HG03571 (cell line): ENCODE measurements at regions not wholly inside any gene's neighbourhood (a gene's known extent, or its start where the extent isn't known, plus 50 kb on each side); places are given as distances from the start of the nearest gene placed in this dataset.

Source experiments
- ATAC-seq: cut with Tn5 transposase; IDR thresholded peaks from one replicate; pipeline ENCODE4 v1.9.1; 2021; ENCODE audit not compliant: unreplicated experiment

- ATAC-seq: no peak
These were observed 461.4 kb upstream of the SYT1 start for GRCh38 chr12:78403136-78403535.

GRCh38 chr12:78403681-78404080 lies 460.9 kb upstream of the SYT1 start:
- no peak for ATAC-seq

GRCh38 chr12:78406213-78406612 lies 458.4 kb upstream of the SYT1 start:
- no peak for ATAC-seq

- peak; percentile 57 for ATAC-seq
These were observed 457.7 kb upstream of the SYT1 start for GRCh38 chr12:78406828-78407227.

- no peak for ATAC-seq
These were observed 456.9 kb upstream of the SYT1 start for GRCh38 chr12:78407722-78408121.

DNA sequence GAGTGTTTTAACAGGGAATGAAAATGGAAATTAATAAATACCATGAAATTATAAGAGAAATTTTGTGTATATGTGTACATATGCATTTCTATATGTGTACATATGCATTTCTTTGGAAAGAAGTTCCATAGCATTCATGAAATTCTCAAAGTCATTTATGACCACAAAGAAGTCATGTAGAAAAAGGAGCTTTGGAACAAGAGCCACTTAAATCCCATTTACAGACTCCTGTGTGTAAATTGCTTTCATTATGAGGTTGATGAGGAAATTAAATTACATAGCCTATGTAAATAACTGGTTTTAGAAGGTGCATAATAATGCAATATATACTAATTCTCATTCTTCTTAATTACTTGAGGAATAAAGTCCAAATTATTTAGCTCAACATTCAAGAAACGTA lies 450.5 kb upstream of the SYT1 start:
- no peak for ATAC-seq

DNA sequence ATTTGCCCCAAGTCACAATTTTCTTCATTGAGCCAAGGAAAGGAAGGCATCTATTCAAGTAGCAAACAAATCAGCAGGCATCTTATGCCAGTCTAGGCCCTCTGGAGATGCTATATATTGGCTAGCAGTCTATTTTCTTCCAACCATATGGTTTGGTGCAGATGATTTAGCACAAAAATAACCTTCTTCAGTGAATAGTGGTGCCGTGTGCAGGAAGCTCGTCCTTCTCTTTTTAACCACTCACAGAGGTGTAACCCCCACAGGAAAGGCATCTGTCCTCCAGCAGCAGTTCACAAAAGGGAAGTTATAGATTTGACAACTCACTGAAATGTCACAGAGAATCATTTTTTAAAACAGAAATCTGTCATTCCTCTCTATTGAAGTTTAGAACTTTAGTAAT lies 445.7 kb upstream of the SYT1 start:
- ATAC-seq: no peak

GRCh38 chr12:78419513-78419912 lies 445.1 kb upstream of the SYT1 start:
- no peak for ATAC-seq

- ATAC-seq: no peak
These were observed 443.6 kb upstream of the SYT1 start for GRCh38 chr12:78420991-78421390.

- no peak for ATAC-seq
These were observed 434.0 kb upstream of the SYT1 start for GRCh38 chr12:78430551-78430950.

DNA sequence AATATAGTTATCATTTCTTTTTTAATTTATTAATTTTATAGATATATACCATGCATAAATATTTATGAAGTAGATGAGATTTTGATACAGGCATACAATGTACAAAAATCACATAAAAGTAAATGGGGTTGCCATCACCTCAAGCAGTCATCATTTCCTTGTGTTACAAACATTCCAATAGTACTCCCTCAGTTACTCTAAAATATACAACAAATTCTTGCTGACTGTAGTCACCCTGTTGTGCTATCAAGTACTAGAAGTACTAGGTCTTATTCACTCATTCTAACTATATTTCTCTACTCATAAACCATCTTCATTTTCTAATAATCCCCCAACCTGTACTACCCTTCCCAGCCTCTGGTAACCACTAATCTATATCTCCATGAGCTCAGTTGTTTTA lies 432.6 kb upstream of the SYT1 start:
- ATAC-seq: no peak

- no peak for ATAC-seq
These were observed 424.9 kb upstream of the SYT1 start for GRCh38 chr12:78439666-78440065.

- no peak for ATAC-seq
These were observed 422.7 kb upstream of the SYT1 start for GRCh38 chr12:78441737-78442453.

GRCh38 chr12:78442454-78442801 lies 422.1 kb upstream of the SYT1 start:
- ATAC-seq: no peak

- ATAC-seq: no peak
These were observed 418.0 kb upstream of the SYT1 start for GRCh38 chr12:78446555-78446954.

GRCh38 chr12:78447373-78447772 lies 417.2 kb upstream of the SYT1 start:
- ATAC-seq: no peak

DNA sequence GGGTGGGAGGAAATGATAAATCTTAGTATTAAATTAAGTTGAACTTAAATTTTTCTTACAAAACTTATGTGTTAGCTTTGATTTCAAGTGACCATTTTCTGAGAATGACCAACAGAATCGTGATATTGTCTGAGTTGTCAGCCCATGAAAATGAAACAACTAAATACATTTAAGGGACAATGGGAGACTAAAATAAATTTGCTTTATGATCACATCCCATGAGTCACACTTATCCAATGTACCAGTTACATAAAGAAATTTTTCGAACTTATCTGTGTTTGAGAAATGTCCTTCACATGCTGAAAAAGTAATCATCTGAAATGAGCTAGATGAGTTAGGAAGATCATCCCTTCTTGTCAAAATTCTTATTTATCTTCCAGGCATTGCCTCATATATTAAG lies 415.9 kb upstream of the SYT1 start:
- no peak for ATAC-seq

- ATAC-seq: no peak
These were observed 408.6 kb upstream of the SYT1 start for GRCh38 chr12:78455991-78456390.

- ATAC-seq: peak; percentile 99
These were observed 406.6 kb upstream of the SYT1 start for GRCh38 chr12:78457938-78458337.

DNA sequence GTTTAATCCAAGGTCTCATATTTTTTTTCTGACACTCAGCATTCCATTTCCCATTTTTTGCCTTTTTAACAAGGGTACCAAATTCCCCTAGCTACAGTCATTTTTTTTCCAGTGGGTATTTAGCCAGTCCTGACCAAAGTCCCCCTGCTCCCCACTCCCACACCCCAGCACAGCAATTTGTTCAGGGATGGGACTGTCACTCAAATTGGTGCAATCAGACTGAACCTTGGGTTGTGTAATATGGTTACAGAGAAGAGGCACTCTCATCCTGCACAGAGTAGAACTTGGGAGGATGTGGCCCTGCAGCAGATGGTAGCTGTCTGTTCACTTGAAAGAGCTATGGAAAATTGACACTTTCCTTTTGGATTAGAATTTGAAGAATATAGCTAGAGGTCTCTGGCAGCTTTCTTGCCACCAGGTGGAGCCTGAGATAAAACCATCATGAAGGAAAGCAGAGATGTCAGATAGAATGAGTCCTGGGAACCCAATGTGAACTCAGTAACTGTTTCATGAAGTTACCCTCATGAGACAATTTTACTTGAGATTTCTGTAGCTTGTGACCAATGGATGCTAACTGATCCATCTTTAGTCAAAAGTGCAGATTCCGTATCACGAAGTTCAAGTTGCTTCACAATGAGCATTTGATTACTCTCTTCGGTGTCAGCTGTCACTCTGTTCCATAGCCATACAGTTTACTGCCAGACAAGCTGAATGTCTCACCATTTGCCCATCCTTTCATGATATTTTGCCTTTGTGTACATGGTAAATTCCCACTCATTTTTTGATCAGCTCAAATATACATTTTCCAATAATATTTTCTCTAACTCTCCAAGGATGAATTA lies 394.0 kb upstream of the SYT1 start:
- ATAC-seq: no peak

GRCh38 chr12:78473136-78473535 lies 391.4 kb upstream of the SYT1 start:
- ATAC-seq: no peak

DNA sequence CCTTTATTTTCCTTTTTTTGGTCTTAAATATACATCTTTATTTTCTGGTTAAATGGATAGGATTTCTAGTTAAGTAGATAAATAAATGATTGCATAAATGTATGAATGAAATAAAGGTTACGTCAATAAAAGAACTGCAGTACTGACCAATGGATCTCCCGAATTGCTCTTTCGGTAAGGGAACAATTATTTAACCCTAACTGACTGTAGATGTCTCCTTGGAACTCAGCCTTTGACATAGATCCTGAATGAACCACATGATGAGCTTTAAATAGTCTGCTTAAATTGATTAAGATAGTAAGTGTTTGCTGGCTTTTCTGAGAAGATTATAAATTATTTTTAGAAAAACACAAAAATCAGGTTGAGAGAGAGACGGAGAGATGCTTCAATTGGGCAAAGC lies 391.0 kb upstream of the SYT1 start:
- ATAC-seq: no peak
